Smooth muscle cell (in vitro differentiated cells): ENCODE measurements at regions not wholly inside any gene's neighbourhood (a gene's known extent, or its start where the extent isn't known, plus 50 kb on each side); places are given as distances from the start of the nearest gene placed in this dataset.
A peak's percentile ranks its signal among the peaks of the same experiment; 100 is the strongest.

ENCODE experiments used
- DNase-seq: peaks from one replicate; lab custom pipeline; 2025; ENCODE audit not compliant: unreplicated experiment; lab: John Stamatoyannopoulos, UW
- H2AFZ ChIP-seq: fragments of 200-600 bp; sonication (generic); 2 replicates; pipeline ENCODE4 v1.6.0; 2016; ENCODE audit warnings: antibody characterized with exemption, low read depth, mild to moderate bottlenecking
- H3F3A ChIP-seq: fragments of 200-600 bp; sonication (generic); 2 replicates; pipeline ENCODE4 v1.6.0; 2017; ENCODE audit warnings: antibody characterized with exemption, low read depth
- H3K27ac ChIP-seq: fragments of 200-600 bp; sonication (generic); 2 replicates; pipeline ENCODE4 v1.5.1; 2016; ENCODE audit warnings: low read depth, mild to moderate bottlenecking
- H3K27me3 ChIP-seq: fragments of 200-600 bp; sonication (generic); 2 replicates; pipeline ENCODE4 v1.6.1; 2016; ENCODE audit warnings: low read depth, mild to moderate bottlenecking
- H3K36me3 ChIP-seq: fragments of 200-600 bp; sonication (generic); 2 replicates; pipeline ENCODE4 v1.5.1; 2016; ENCODE audit warnings: low read depth
- H3K4me1 ChIP-seq: fragments of 200-600 bp; sonication (generic); 2 replicates; pipeline ENCODE4 v1.5.1; 2016; ENCODE audit warnings: low read depth
- H3K4me2 ChIP-seq: fragments of 200-600 bp; sonication (generic); 2 replicates; pipeline ENCODE4 v1.6.0; 2016; ENCODE audit warnings: mild to moderate bottlenecking
- H3K4me3 ChIP-seq: fragments of 200-600 bp; sonication (generic); 2 replicates; pipeline ENCODE4 v1.5.1; 2016; ENCODE audit warnings: mild to moderate bottlenecking
- H3K79me2 ChIP-seq: fragments of 200-600 bp; sonication (generic); 2 replicates; pipeline ENCODE4 v1.6.0; 2016; ENCODE audit warnings: low read depth, mild to moderate bottlenecking
- H3K9ac ChIP-seq: fragments of 200-600 bp; sonication (generic); 2 replicates; pipeline ENCODE4 v1.6.0; 2016; ENCODE audit warnings: low read depth
- H3K9me3 ChIP-seq: fragments of 200-600 bp; sonication (generic); replicated peaks from 2 replicates; pipeline ENCODE4 v1.5.1; 2016; ENCODE audit warnings: low read depth
- H4K20me1 ChIP-seq: fragments of 200-600 bp; sonication (generic); 2 replicates; pipeline ENCODE4 v1.6.0; 2016; ENCODE audit warnings: low read depth
- CTCF ChIP-seq: fragments of 200-600 bp; sonication (generic); IDR thresholded peaks from 2 replicates; pipeline ENCODE4 v1.5.1; 2017; ENCODE audit warnings: borderline replicate concordance, mild to moderate bottlenecking, antibody characterized with exemption; ENCODE audit not compliant: insufficient read depth, poor library complexity, severe bottlenecking
- whole genome bisulfite sequencing: methylation state at CpG from one replicate; pipeline ENCODE4 v1.1.7; 2016; ENCODE audit warnings: low lambda C conversion rate; 5-methylcytosine and 5-hydroxymethylcytosine counted together

GRCh38 chr11:103602840-103603239 is 433.6 kb upstream of the DDI1 start:
- TF ChIP-seq CTCF = no peak
- Histone ChIP-seq H3K27me3 (no peaks in the 10 kb centered on the region), H2AFZ (no peak overlapping the region), H3K36me3 (no peaks in the 10 kb centered on the region), H3K27ac (no peak overlapping the region), H3K4me2 (no peak overlapping the region), H3K9me3 (no peaks in the 10 kb centered on the region), H4K20me1 (no peaks in the 10 kb centered on the region), H3F3A (no peaks in the 10 kb centered on the region), H3K9ac (no peak overlapping the region), H3K4me1 (no peaks in the 10 kb centered on the region), H3K4me3 (no peak overlapping the region), H3K79me2 (no peaks in the 10 kb centered on the region)
- no peak for DNase-seq

GRCh38 chr11:103604310-103604709 is 432.1 kb upstream of the DDI1 start:
- no peaks in the 10 kb centered on the region for H3K36me3 ChIP-seq
- 95% methylated on average over 2 of the region's 2 CpGs for WGBS
- H4K20me1 ChIP-seq = no peaks in the 10 kb centered on the region
- no peaks in the 10 kb centered on the region for H3K4me1 ChIP-seq
- TF ChIP-seq CTCF = no peak
- H3K27ac ChIP-seq = no peak overlapping the region
- no peaks in the 10 kb centered on the region for H3K27me3 ChIP-seq
- no peaks in the 10 kb centered on the region for H3K79me2 ChIP-seq
- H3K9me3 ChIP-seq = no peaks in the 10 kb centered on the region
- DNase-seq = no peak
- no peaks in the 10 kb centered on the region for H3F3A ChIP-seq
- H3K9ac ChIP-seq = no peak overlapping the region
- H2AFZ ChIP-seq = no peak overlapping the region
- H3K4me3 ChIP-seq = no peak overlapping the region
- no peak overlapping the region for H3K4me2 ChIP-seq

GRCh38 chr11:103608566-103608965 is 427.9 kb upstream of the DDI1 start:
- no peak for TF ChIP-seq CTCF
- H3K27me3 ChIP-seq = no peaks in the 10 kb centered on the region
- no peak overlapping the region for H3K4me3 ChIP-seq
- H4K20me1 ChIP-seq = no peaks in the 10 kb centered on the region
- no peaks in the 10 kb centered on the region for H3K79me2 ChIP-seq
- H3K36me3 ChIP-seq = no peaks in the 10 kb centered on the region
- 52% methylated on average over 3 of the region's 3 CpGs for WGBS
- no peak overlapping the region for H3K4me2 ChIP-seq
- no peak overlapping the region for H3K9ac ChIP-seq
- H3K4me1 ChIP-seq = no peaks in the 10 kb centered on the region
- no peaks in the 10 kb centered on the region for H3K9me3 ChIP-seq
- H3K27ac ChIP-seq = peak overlapping the region; percentile 28
- H2AFZ ChIP-seq = no peak overlapping the region
- no peaks in the 10 kb centered on the region for H3F3A ChIP-seq
- no peak for DNase-seq

GRCh38 chr11:103609117-103610066 is 427.0 kb upstream of the DDI1 start:
- H3K4me1 ChIP-seq = no peaks in the 10 kb centered on the region
- peak overlapping the region; percentile 28 for H3K27ac ChIP-seq
- no peaks in the 10 kb centered on the region for H3K9me3 ChIP-seq
- WGBS = 68% methylated on average over 2 of the region's 2 CpGs
- no peak overlapping the region for H3K4me2 ChIP-seq
- no peak overlapping the region for H3K4me3 ChIP-seq
- TF ChIP-seq CTCF = peak; percentile 58
- H2AFZ ChIP-seq = no peak overlapping the region
- no peaks in the 10 kb centered on the region for H3F3A ChIP-seq
- no peaks in the 10 kb centered on the region for H3K36me3 ChIP-seq
- no peak overlapping the region for H3K9ac ChIP-seq
- H3K79me2 ChIP-seq = no peaks in the 10 kb centered on the region
- no peaks in the 10 kb centered on the region for H3K27me3 ChIP-seq
- H4K20me1 ChIP-seq = no peaks in the 10 kb centered on the region
- DNase-seq = no peak
